ENCODE measurements at regions not wholly inside any gene's neighbourhood (a gene's known extent, or its start where the extent isn't known, plus 50 kb on each side); places are given as distances from the start of the nearest gene placed in this dataset.

DNA sequence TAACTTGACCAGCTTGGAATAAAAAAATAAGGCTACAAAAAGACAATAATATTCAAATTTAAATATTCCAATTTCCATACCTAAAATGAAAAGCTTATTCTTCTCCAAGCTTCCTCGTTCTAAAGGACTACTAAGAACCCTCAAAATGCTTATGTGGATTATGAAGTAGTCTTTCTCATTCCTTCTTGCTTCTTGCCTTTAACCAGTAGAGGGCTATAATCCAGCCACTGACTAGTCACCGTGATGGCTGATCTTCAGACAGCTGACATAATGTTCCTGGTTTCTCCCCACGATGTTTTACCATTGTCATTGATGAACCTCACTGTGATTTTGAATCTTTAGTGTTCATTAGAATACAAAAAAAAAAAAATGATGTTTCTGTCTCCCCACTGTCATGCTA lies 515.3 kb downstream of the TLE1 start:
- no peak for DNase-seq

DNA sequence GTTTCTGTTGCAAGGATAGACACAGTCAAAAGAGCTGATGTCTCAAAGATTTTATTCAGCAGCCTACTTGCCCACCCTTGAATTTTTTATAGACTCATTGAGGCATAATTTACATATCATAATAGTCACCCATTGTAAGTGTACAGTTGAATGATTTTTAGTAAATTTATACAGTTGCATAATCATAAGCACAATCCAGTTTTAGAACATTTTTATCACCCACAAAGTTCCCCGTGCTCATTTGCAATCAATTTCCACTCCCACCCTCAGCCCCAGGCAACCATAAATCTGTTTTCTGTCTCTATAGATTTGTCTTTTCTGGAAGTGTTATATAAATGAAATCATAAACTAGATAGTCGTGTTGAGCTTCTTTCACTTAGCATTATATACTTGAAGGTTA lies 517.7 kb downstream of the TLE1 start:
- no peak for DNase-seq

DNA sequence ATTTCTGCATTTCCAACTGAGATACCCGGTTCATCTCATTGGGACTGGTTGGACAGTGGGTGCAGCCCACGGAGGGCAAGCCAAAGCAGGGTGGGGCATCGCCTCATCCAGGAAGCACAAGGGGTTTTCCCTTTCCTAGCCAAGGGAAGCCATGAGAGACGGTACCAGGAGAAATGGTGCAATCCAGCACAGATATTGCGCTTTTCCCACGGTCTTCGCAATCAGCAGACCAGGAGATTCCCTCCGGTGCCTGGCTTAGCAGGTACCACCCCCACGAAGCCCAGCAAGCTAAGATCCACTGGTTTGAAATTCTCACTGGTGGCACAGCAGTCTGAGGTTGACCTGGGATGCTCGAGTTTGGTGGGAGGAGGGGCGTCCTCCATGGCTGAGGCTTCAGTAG lies 527.0 kb downstream of the TLE1 start:
- no peak for DNase-seq

DNA sequence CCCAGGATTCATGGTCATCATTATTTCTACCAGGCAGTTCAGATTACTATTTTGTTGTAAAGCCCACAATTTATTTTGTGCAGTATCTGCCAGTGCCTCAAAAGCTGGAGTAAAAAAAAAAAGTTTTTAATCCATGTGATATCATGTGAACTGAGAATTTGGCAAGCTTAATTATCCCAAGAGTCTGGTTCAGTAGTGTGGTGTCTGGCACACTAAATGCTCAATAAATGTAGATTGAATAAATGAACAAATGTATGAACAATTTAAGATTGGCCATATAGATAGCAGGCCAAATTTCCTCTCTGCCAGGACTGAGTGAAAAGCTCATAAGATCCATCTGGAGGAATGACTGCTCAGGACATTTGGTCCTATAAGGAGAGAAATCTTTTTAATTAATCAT lies 533.0 kb downstream of the TLE1 start:
- no peak for DNase-seq

DNA sequence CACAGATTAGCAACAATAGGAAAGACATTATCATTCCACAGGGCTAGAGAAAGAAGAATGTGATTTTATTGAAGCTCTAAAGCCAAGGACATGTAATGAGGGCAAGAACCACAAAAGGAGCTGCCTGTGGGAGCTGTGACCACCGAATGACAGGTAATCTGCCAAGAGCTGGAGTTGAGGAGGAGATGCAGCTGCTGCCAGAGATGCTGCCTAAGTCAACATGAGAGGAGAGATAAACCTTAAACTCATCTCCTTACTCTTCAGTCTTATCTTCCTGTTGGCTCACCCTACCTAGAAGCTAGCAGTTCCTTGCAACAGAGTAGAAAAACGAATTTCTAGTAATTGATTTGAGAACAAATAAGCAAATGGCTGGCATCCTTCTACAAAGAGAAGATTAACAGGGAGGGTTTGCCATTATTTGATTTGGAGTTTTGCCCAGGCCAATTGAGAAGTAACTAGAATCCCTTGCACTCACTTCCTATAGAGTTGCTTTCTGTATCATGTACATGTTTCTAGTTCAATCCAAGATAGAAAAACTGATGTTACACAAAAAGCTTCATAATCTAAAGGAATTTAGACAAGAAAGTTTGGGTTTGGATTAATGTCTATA lies 539.2 kb downstream of the TLE1 start:
- DNase-seq = no peak

DNA sequence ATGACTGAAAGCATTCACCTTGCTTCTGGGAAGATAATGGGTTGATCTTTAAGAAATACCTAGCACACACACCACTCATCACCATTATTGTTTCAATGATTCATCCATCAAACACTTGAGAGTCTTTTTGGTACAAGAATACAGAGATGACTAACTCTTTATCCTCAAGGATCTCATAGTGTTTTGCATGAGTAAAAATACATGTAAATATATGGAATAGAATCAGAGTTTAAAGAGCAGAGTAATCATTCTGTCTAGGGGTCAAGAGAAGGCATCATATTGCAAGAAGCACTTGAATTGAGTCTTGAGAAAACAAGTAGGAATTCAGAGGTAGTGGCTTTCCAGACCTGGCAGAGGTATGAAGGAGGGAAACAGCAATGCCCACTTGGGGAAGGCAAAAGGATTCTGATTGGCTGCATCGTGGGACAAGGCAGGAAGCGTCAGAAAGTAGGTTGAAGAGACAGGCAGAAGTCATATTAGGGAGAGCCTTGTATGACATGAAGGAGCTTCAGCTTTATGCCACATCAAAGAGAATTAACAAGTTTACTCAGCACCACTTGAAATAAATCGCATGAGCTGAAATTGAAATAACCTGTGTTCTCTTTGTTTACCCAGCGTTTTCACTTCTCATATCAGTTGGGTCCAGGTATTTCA lies 542.5 kb downstream of the TLE1 start:
- DNase-seq = no peak

DNA sequence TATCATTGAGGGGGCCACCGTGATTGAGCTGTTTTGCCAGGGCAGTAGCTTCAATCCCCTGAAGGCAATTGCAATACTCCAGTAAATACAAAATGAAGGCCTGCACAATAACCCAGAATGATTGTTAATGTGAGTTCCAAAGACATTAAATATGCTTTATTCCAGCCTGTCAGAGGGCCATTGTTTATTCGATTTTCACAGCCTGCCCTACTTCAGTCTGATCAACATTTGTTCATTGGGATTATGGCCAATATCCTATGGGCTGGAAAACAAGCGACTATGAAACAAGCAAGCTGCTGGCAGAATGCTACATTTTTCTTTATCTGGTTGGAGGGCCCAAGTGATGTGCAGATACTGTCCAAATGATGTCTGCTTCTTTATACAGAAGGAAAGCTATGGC lies 543.1 kb downstream of the TLE1 start:
- no peak for DNase-seq

DNA sequence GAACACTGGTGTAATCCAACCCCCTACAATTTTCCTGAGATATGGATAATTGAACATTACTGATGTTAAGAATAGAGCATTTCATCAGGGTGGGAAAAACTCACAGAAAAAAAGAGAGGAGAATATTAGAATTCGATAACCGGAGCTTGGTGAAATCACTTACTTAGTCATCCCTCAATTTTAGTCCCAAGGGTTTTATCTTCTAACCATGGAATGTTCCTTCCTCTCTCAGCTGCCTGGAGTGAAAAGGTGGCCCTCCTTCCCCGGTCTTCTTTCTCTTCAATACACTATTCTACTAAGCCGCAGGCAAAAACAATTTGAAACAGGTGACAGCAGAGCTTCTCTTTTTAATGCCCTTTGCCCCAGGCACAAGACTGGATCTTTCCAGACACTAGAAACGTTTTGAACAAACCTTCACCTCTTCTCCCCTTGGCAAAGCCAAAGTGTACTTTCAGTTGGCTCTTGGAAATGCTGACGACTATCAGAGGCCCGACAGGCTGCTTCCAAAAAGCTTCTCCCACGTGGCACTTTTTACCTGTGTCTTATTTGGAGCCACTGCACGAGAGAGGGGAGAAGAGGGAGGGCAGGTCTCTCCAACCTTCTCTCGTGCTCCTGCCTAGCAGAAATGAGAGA lies 543.9 kb downstream of the TLE1 start:
- DNase-seq = no peak

DNA sequence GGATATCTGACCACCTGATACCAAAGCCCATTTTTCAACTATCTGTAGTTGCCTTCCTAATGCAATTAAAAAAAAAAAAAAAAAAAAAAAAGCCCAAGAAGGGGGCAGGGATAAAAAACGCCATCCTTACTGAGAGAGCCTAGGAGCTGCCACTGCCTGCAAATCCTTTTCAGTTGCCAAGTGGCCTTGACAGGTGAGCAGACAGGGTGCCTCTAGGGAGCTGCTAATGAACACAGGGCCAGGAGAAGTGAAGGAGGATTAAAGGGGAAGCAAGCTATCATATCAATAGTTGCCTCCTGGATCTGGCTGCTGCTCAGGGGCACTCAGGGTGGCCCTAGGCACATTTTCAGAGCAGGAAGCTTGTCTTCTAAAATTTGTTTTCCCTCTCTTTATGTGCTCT lies 547.4 kb downstream of the TLE1 start:
- no peak for DNase-seq

DNA sequence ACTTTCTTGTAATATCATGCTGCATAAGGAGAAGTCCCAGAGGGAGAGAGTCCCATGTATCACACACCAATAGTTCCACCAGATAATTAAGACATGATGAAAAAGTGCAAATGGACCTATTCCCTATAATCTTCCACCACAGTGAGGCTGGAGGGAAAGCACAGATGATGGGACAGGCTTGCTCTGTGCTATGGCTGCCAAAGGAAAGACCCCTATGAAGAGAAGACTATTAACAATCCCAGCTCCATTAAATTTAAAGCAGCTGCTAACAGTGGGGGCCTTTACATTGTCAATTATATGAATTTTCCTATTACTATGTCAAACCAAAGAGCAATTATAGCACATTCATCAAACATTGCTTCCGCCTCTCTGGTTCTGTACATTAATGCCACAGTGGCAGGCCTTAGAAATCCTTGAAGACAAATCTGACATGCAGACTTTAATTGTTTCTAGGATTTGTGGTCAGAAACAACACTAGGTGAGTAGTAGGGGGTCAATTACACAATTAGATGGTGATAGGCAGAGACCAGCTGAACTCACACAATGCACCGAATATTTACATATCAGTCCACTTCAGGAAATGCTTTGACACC lies 551.3 kb downstream of the TLE1 start:
- DNase-seq = no peak

DNA sequence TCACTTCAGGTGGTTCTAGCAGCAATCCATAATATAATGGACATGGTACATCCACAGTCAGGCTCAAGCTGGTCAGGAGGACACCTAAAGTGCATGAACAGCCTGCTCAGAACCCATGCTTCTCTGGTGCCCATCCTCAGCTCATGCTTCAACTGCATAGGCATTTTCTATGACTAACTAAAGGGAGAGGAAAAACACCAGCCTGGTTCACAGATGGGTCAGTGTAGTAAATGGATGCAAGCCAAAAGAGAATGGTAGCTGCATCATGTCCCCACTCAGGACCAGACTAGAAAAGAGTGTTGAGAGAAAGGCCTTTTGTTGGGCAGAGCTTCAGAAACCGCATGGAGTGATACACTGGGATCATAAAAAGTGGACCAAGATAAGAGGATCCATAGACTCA lies 556.6 kb downstream of the TLE1 start:
- no peak for DNase-seq

DNA sequence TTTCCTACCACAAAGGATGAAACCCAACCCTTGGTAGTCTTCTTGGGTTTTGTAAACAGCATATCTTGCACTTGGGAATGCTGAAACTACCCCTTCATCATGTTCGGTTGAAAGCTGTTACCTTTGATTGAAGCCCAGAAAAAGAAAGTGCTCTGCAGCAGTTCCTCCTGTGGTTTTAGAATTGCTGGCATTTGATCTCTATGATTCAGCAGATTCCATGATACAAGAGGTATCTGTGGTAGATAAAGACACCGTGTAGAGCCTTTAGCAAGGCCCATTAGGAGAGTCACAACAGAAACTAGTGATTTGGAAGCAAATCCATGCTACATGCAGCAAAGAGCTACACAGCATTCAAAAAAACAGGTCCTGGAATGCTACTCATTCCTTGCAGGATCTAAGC lies 557.0 kb downstream of the TLE1 start:
- peak; percentile 50 for DNase-seq

DNA sequence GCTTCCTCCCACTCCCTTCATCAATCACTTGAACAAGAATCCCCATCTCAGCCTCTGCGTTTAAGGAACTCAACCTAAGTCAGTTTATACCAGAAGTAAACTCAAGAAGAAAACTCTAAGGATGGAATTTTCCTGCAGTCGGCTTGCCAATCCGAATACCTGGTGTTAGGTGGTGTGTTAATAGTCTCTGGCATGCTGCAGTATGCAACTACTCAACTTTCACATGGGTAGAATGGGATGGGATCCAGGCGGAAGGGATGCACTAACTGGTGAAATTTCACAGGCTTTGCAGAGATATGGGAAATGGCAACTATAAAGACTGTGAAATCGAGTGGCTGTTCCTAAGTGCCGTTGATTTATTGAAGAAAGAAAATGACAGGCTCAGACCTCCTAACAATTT lies 560.6 kb downstream of the TLE1 start:
- DNase-seq = no peak

DNA sequence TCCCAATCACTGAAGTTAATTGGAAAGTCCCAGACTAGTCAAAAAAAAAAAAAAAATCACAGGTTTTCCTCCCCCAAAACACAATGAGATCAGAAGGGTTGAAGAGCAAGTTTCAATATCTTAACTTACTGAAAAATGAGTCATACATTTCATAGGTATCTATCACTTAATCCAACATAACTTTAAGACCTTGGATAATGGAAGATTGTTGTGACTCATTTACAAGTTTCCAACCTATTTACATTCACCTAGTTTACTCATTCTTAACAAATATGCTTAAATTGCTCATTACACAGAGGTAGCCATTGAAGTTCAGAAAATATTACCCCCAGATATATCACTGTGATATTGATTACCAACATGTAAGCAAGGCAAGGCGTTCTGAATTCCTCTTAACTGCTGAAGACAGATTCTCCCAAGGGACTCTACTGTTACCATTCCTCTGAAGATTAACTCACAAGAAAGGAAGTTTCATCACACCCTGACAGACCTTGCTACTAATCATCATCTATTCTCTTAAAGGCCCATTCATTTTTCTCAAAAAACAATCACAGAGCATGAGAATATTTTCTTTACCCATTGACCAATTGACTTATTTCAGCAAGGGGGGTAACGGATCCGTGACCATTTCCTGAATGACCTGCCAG lies 563.8 kb downstream of the TLE1 start:
- no peak for DNase-seq

DNA sequence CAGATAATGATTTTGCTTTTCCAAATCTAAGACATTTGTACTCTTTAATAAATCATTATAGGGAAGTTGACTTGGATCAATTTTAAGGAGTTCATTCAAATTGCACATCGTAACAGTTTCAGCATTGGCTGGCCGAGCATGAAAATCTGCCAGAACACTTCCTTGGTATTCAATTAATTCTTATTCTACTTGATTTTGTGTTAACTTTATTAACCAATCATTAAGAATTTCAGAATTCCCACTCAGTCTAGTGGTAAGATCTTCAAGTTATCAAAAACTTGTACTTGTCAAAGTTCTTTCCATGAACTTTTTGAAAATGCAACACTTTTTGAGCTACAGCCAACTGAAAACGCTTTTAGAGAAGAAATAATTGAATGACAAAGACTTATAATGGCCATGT lies 565.8 kb downstream of the TLE1 start:
- DNase-seq = no peak

DNA sequence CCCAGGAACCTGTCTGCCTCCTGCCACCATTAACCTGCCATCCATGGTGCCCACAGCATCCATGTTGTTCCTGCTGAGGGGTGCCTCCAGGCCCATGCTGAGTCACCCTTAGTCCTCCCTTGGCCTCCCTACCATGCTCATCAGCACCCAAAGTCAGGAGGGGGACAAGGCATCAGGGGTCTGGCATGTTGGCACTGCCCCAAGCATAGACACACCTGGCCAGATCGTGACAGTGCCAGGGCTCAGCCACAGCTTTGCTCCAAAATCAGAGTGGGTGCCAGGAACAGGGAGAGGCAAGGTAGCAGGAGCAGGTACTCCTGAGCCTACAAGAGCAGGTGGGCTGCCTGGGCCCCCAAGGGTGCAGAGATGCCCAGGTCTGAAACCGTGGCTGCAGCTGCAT lies 566.6 kb downstream of the TLE1 start:
- DNase-seq = no peak

DNA sequence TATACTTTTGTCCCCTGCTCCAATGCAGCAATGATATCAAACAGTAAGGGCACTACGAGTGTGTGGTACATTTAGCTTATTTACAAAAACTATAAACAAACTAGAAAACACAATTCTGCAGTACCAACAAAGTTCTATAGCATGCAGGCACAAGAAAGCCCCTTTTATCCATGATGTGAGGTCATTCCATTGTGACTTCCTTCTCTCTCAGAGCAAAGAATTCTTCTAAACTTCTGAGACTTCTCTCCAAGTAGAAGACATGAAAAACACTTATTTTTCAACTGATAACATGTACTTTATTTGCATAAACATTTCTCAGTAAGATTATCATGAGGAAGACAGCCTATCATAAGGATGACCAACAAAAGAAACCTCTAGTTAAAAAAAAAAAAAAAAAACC lies 569.8 kb downstream of the TLE1 start:
- no peak for DNase-seq

DNA sequence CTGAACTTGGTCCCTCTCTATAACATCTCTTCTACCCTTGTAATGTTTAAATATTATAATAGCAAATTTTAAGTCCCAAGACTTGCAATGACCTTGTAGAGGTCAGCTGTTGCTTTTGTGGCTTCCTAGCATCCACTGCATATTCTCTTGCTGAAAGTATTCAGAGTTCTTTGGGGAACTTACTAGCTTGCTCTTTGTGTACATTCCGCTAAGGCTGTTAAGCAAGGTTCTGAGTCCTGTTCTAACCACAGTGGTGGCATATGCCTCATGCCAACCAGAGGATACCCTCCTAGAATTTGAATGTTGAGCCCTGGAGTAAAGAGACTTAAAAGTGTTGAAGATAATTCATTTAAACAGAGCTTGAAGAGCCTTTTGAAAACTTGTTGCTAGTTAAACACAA lies 570.9 kb downstream of the TLE1 start:
- no peak for DNase-seq

DNA sequence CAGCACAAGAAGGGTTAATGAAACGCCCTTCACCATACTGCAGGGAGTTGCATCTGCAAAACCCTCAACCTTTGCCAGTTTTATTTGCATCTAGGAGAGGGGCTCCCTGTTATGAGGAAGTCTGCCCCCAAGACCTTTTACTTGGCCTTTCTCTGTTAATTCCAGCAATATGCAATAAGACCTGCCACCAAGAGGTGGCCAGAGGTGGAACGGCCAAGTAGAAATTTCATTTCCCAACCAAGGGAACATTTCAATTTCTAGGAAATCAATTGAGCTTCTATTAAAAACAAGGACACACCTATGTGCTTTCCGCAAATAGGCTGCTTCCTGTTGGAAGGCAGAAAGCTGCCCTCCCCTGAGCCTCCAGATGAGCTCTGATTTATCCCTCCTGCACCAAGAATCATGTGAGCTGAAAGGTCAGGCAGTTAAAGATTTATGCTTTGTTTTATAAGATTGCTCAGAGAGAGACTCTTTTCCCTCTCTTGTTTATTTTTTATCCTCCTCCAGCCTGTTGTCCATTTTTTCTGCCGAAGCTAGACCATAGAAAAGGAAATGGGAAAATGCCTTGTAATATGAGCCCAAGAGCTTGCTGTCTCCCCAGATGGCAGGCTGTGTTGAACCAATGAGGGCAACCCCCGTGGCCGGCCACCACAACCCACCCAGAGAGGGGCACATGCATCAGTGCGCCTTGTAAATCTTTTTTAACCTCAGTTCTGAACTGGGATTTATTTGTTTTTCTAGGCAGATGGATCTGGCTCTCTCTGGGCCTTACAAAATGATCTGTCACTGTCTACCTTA lies 572.8 kb downstream of the TLE1 start:
- no peak for DNase-seq

DNA sequence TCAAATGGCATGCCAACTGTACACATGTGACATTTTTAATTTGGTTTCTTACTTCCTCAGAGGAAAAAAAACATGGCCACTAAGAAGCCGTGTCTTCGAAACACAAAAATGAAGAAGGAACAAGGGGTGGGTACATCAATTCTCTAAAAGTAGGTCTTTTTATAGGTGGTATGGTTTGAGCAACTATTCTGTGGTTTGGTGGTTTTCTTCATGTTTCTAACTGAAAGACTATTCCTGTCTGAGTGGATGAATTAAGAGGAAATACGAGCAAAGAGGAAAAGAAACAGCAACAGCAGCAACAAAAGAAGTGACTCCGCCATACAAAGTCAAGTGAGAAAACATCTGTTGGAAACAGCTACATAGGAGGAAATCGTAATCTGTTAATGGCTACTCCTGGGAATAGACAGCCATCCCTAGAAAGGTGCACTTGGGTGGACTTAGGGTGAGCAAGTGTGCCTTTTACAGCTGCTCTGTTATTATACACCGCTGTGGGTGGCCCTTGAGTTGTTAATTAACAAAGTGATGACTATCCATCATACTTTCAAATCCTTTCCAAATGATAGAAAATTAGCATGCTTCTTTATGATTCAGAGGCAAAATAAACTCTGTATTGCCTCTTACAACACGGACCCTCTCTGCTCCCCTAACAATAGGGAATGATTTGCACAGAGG lies 575.8 kb downstream of the TLE1 start:
- peak; percentile 63 for DNase-seq

DNA sequence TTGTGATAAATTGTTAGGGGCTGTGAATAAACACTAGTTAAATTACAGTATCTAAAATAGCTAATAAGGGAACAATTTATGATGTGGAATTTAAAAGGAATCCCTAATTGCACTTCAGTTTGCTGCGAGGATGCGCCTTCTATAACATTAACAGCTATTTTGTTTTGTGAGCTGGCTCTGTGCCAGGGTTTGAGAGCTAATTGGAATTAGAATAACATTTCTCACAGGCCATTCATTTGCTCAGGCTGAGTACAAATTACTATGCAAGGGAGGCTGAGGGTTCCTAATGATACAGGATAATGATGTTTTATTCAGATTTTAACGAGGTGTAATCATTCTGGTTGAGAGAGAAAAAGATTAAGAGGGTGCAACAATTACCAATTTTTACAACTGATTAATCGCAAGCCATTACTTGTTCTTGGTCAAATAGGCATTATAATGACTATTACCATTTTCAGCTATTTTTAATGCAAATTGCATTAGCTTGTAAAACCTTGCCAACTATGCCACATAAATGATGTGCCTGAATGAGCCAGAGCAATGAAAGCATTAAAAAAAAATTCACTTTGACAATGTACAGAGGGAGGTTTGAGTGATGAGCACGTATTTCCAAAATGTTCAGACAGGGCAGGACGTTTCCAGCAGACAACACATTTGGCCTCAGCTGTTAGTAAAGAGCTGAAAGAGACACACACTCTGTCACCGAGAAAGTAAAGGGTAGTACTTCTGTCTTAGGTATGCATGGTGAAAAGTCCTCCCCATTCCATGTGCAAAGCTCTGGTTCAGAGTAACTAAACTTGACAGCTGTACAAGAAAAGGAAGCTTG lies 576.5 kb downstream of the TLE1 start:
- no peak for DNase-seq

DNA sequence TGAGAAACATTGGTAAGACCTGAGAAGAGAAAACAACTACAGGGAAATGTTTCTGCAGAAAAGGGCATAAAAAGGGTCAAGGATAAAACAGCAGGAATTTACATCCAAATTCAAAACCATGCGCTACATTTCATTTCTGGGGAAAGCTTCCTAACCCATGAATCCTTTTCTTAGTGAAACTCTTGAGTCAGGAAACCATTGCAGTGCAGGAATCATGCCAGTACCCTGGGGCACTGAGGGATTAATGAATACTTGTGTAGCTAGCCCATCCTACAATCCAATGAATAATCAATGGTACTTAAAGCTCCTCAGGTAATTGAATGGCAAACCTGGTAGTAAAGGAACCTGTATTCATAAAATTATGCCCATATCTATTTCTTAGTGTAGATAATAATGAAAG lies 580.5 kb downstream of the TLE1 start:
- no peak for DNase-seq

All from hematopoietic multipotent progenitor cell treated with erythropoietin and hydrocortisone succinate and interleukin-3 and kit ligand, for 6 days (in vitro differentiated cells).